Parathyroid adenoma (tissue), 2 donors: ENCODE measurements at regions not wholly inside any gene's neighbourhood (a gene's known extent, or its start where the extent isn't known, plus 50 kb on each side); places are given as distances from the start of the nearest gene placed in this dataset.

ENCODE experiments used
- H2AFZ ChIP-seq: fragments of 300-600 bp; sonication (generic); one replicate; pipeline ENCODE4 v1.7.0; 2017; ENCODE audit warnings: antibody characterized with exemption, mild to moderate bottlenecking
- H3K27ac ChIP-seq: fragments of 300-600 bp; sonication (generic); one replicate; pipeline ENCODE4 v1.7.0; 2017
- H3K27me3 ChIP-seq: fragments of 300-600 bp; sonication (generic); one replicate; pipeline ENCODE4 v1.7.0; 2017; ENCODE audit warnings: low read length; ENCODE audit not compliant: control insufficient read depth, insufficient read depth
- H3K36me3 ChIP-seq: fragments of 300-600 bp; sonication (generic); one replicate; pipeline ENCODE4 v1.7.0; 2017; ENCODE audit warnings: low read length; ENCODE audit not compliant: control insufficient read depth, insufficient read depth
- H3K4me1 ChIP-seq: fragments of 300-600 bp; sonication (generic); one replicate; pipeline ENCODE4 v1.7.0; 2017; ENCODE audit warnings: control low read depth
- H3K4me2 ChIP-seq: fragments of 300-600 bp; sonication (generic); one replicate; pipeline ENCODE4 v1.7.0; 2017; ENCODE audit warnings: low read length
- H3K4me3 ChIP-seq: fragments of 300-600 bp; sonication (generic); one replicate; pipeline ENCODE4 v1.7.0; 2017; ENCODE audit warnings: low read depth, low read length
- H3K79me2 ChIP-seq: fragments of 300-600 bp; sonication (generic); one replicate; pipeline ENCODE4 v1.7.0; 2017; ENCODE audit warnings: control low read depth
- H3K9ac ChIP-seq: fragments of 300-600 bp; sonication (generic); one replicate; pipeline ENCODE4 v1.7.0; 2017; ENCODE audit warnings: mild to moderate bottlenecking
- H3K9me3 ChIP-seq: fragments of 300-600 bp; sonication (generic); one replicate; pipeline ENCODE4 v1.7.0; 2017; ENCODE audit warnings: low read length; ENCODE audit not compliant: control insufficient read depth
- CTCF ChIP-seq: fragments of 300-600 bp; sonication (generic); IDR thresholded peaks from one replicate; pipeline ENCODE4 v1.7.0; 2017; ENCODE audit warnings: antibody characterized with exemption, mild to moderate bottlenecking
- donor health status: primary hyperparathyroidism.

- no peaks in the 10 kb centered on the region for H3K36me3 ChIP-seq
- H3K27ac ChIP-seq, result no peak overlapping the region
- H3K4me3 ChIP-seq, result no peak overlapping the region
- no peak overlapping the region for H3K9ac ChIP-seq
- no peaks in the 10 kb centered on the region for H3K9me3 ChIP-seq
- no peaks in the 10 kb centered on the region for H3K27me3 ChIP-seq
- H3K4me2 ChIP-seq, result no peak overlapping the region
- H3K79me2 ChIP-seq, result no peaks in the 10 kb centered on the region
- no peaks in the 10 kb centered on the region for H3K4me1 ChIP-seq
- TF ChIP-seq CTCF, result no peak
- no peak overlapping the region for H2AFZ ChIP-seq
Measured at GRCh38 chr1:209267968-209268367, 315.5 kb upstream of the CAMK1G start.

- no peak overlapping the region for H3K4me3 ChIP-seq
- H3K9me3 ChIP-seq, result no peaks in the 10 kb centered on the region
- no peak overlapping the region for H2AFZ ChIP-seq
- H3K27ac ChIP-seq, result no peak overlapping the region
- TF ChIP-seq CTCF, result no peak
- no peaks in the 10 kb centered on the region for H3K36me3 ChIP-seq
- no peak overlapping the region for H3K9ac ChIP-seq
- H3K4me2 ChIP-seq, result no peak overlapping the region
- no peaks in the 10 kb centered on the region for H3K4me1 ChIP-seq
- no peaks in the 10 kb centered on the region for H3K79me2 ChIP-seq
- no peaks in the 10 kb centered on the region for H3K27me3 ChIP-seq
Measured at GRCh38 chr1:209268479-209268878, 315.0 kb upstream of the CAMK1G start.

GRCh38 chr1:209276321-209276720, 307.2 kb upstream of the CAMK1G start:
- Histone ChIP-seq H3K9ac (no peak overlapping the region), H3K4me3 (no peak overlapping the region), H3K9me3 (no peaks in the 10 kb centered on the region), H3K36me3 (no peaks in the 10 kb centered on the region), H3K27ac (no peak overlapping the region), H3K4me1 (no peaks in the 10 kb centered on the region), H3K79me2 (no peaks in the 10 kb centered on the region), H3K4me2 (no peak overlapping the region), H3K27me3 (no peaks in the 10 kb centered on the region), H2AFZ (no peak overlapping the region)
- TF ChIP-seq CTCF, result no peak

GRCh38 chr1:209277662-209278061, 305.9 kb upstream of the CAMK1G start:
- H3K4me2 ChIP-seq, result no peak overlapping the region
- no peak for TF ChIP-seq CTCF
- no peaks in the 10 kb centered on the region for H3K4me1 ChIP-seq
- H3K9ac ChIP-seq, result no peak overlapping the region
- no peaks in the 10 kb centered on the region for H3K79me2 ChIP-seq
- no peaks in the 10 kb centered on the region for H3K27me3 ChIP-seq
- H3K27ac ChIP-seq, result no peak overlapping the region
- no peak overlapping the region for H3K4me3 ChIP-seq
- H3K36me3 ChIP-seq, result no peaks in the 10 kb centered on the region
- no peak overlapping the region for H2AFZ ChIP-seq
- no peaks in the 10 kb centered on the region for H3K9me3 ChIP-seq

GRCh38 chr1:209291715-209292114, 291.8 kb upstream of the CAMK1G start:
- Histone ChIP-seq H3K9me3 (no peaks in the 10 kb centered on the region), H3K4me1 (no peaks in the 10 kb centered on the region), H3K27ac (no peak overlapping the region), H3K4me2 (no peak overlapping the region), H3K79me2 (no peaks in the 10 kb centered on the region), H3K9ac (no peak overlapping the region), H3K27me3 (no peaks in the 10 kb centered on the region), H3K36me3 (no peaks in the 10 kb centered on the region), H2AFZ (no peak overlapping the region), H3K4me3 (no peak overlapping the region)
- no peak for TF ChIP-seq CTCF
